GM18505 (cell line): ENCODE measurements at regions not wholly inside any gene's neighbourhood (a gene's known extent, or its start where the extent isn't known, plus 50 kb on each side); places are given as distances from the start of the nearest gene placed in this dataset.
"Not testable (repeated sequence)": the region's sequence is repeated elsewhere in the genome, so short reads cannot be mapped to it uniquely, and the experiment has no call there.

Experiments
- ATAC-seq: cut with Tn5 transposase; IDR thresholded peaks from one replicate; pipeline ENCODE4 v1.9.1; 2021; ENCODE audit not compliant: unreplicated experiment
- POLR2A ChIP-seq: IDR thresholded peaks from 4 replicates; pipeline ENCODE4 v1.6.1; 2011; ENCODE audit warnings: borderline replicate concordance; ENCODE audit not compliant: insufficient read depth, insufficient read length; ENCODE audit errors: extremely low read depth

GRCh38 chr5:57727591-57727990 is 245.0 kb upstream of the ACTBL2 start:
- no peak for TF ChIP-seq POLR2A

GRCh38 chr5:57725658-57726504 is 243.3 kb upstream of the ACTBL2 start:
- TF ChIP-seq POLR2A, result no peak
- no peak for ATAC-seq

More at GRCh38 chr5:57727591-57727990, 245.0 kb upstream of the ACTBL2 start:
- no peak for ATAC-seq

- no peak for ATAC-seq
- TF ChIP-seq POLR2A, result no peak
Observed at GRCh38 chr5:57724836-57725235, 242.2 kb upstream of the ACTBL2 start.

GRCh38 chr5:57721226-57721625 is 238.6 kb upstream of the ACTBL2 start:
- TF ChIP-seq POLR2A, result no peak
- ATAC-seq, result no peak

GRCh38 chr5:57720656-57721055 is 238.0 kb upstream of the ACTBL2 start:
- TF ChIP-seq POLR2A, result no peak
- ATAC-seq, result no peak

GRCh38 chr5:57719216-57719615 is 236.6 kb upstream of the ACTBL2 start:
- ATAC-seq, result no peak
- TF ChIP-seq POLR2A, result no peak

GRCh38 chr5:57718155-57718554 is 235.5 kb upstream of the ACTBL2 start:
- no peak for ATAC-seq
- no peak for TF ChIP-seq POLR2A

GRCh38 chr5:57717555-57717954 is 234.9 kb upstream of the ACTBL2 start:
- no peak for TF ChIP-seq POLR2A
- no peak for ATAC-seq

GRCh38 chr5:57716661-57717060 is 234.1 kb upstream of the ACTBL2 start:
- no peak for ATAC-seq
- TF ChIP-seq POLR2A, result no peak

- TF ChIP-seq POLR2A, result no peak
Observed at GRCh38 chr5:57715296-57715695, 232.7 kb upstream of the ACTBL2 start.

GRCh38 chr5:57713535-57713934 is 230.9 kb upstream of the ACTBL2 start:
- ATAC-seq, result not testable (repeated sequence)

More at GRCh38 chr5:57715296-57715695, 232.7 kb upstream of the ACTBL2 start:
- no peak for ATAC-seq

- no peak for TF ChIP-seq POLR2A
Observed at GRCh38 chr5:57711946-57712345, 229.3 kb upstream of the ACTBL2 start.

GRCh38 chr5:57711471-57711870 is 228.9 kb upstream of the ACTBL2 start:
- no peak for TF ChIP-seq POLR2A
- ATAC-seq, result no peak

More at GRCh38 chr5:57711946-57712345, 229.3 kb upstream of the ACTBL2 start:
- no peak for ATAC-seq

GRCh38 chr5:57710126-57710525 is 227.5 kb upstream of the ACTBL2 start:
- ATAC-seq, result no peak
- no peak for TF ChIP-seq POLR2A
